Adrenal gland (tissue), 9 donors: ENCODE measurements at regions not wholly inside any gene's neighbourhood (a gene's known extent, or its start where the extent isn't known, plus 50 kb on each side); places are given as distances from the start of the nearest gene placed in this dataset.

Experiments used
- DNase-seq, 7 donors: peaks; one replicate each; pipeline ENCODE4 v3.0.0-alpha.2; 2019 to 2020
- H3K27ac ChIP-seq, 5 donors: fragments of 200-600 bp; sonication (generic) in 4 of 5; 1 replicate in 3 of 5; 2 replicates in 2 of 5; pipeline versions ENCODE4 v1.5.1 to v1.8.0; 2016 to 2020; ENCODE audit warnings: mild to moderate bottlenecking in 1 of 5
- H3K27me3 ChIP-seq: fragments of 200-600 bp; 2 replicates; pipeline ENCODE4 v1.8.0; 2021
- H3K36me3 ChIP-seq, 2 donors: fragments of 200-600 bp; replicated peaks in 1 of 2; 1 replicate in 1 of 2; 2 replicates in 1 of 2; pipeline versions ENCODE4 v1.5.1 to v1.8.0; 2018 to 2022
- H3K4me1 ChIP-seq, 2 donors: fragments of 200-600 bp; replicated peaks in 1 of 2; 1 replicate in 1 of 2; 2 replicates in 1 of 2; pipeline versions ENCODE4 v1.5.1 to v1.8.0; 2018 to 2021
- H3K4me3 ChIP-seq, 4 donors: fragments of 200-600 bp; sonication (generic) in 3 of 4; one replicate each; pipeline ENCODE4 v1.5.1; 2016 to 2018
- H3K9me3 ChIP-seq, 3 donors: fragments of 200-600 bp; sonication (generic) in 1 of 3; replicated peaks in 1 of 3; 1 replicate in 2 of 3; 2 replicates in 1 of 3; pipeline versions ENCODE4 v1.5.1 to v1.8.0; 2016 to 2021
- POLR2A ChIP-seq, 2 donors: fragments of 450-650 bp; IDR thresholded peaks; one replicate each; pipeline ENCODE4 v1.6.1; 2017; ENCODE audit warnings: antibody characterized with exemption in 2 of 2, mild to moderate bottlenecking in 2 of 2, moderate library complexity in 1 of 2
- WGBS, 4 donors: extraction: QIAGEN DNeasy Blood & Tissue Kit in 2 of 4; methylation state at CpG; one replicate each; pipeline versions ENCODE4 v1.1.5 to v1.1.7; 2013 to 2017; 5-methylcytosine and 5-hydroxymethylcytosine counted together
- intact Hi-C, 2 donors: fragments of 100-400 bp; cut with DNase I; formaldehyde crosslinking; loops; one replicate each; pipeline versions ENCODE4 v1.14.1 to v1.15.0; 2022 to 2023
- TF ChIP-seq, protein P1 (sequence below), 6 experiments: fragments of 450-650 bp in 4 of 6; fragments of 200-600 bp in 2 of 6; sonication (generic) in 1 of 6; IDR thresholded peaks; 1 replicate in 5 of 6; 2 replicates in 1 of 6; pipeline versions ENCODE4 v1.5.1 to v1.8.0; 2016 to 2021; ENCODE audit warnings: antibody characterized with exemption in 6 of 6, mild to moderate bottlenecking in 2 of 6, moderate library complexity in 1 of 6
- donor health status: healthy with polysubstance abuse.
- donor health status: Bipolar disorder and iron deficiency.
- donor health status: DM: yes; HTN: yes; CAD: no.
- donor health status: DM: no; HTN: no; CAD: no.
- donor health status: DM: no; HTN: no; CAD: no.

- Histone ChIP-seq H3K27me3 (peaks cover 12% of the 10 kb centered on the region), H3K4me3 (no peak overlapping the region), H3K27ac (no peak overlapping the region), H3K4me1 (no peaks in the 10 kb centered on the region), H3K9me3 (no peaks in the 10 kb centered on the region), H3K36me3 (no peaks in the 10 kb centered on the region)
- intact Hi-C loops, result no loop called here
- DNase-seq, result no peak
- TF ChIP-seq, protein P1, sequence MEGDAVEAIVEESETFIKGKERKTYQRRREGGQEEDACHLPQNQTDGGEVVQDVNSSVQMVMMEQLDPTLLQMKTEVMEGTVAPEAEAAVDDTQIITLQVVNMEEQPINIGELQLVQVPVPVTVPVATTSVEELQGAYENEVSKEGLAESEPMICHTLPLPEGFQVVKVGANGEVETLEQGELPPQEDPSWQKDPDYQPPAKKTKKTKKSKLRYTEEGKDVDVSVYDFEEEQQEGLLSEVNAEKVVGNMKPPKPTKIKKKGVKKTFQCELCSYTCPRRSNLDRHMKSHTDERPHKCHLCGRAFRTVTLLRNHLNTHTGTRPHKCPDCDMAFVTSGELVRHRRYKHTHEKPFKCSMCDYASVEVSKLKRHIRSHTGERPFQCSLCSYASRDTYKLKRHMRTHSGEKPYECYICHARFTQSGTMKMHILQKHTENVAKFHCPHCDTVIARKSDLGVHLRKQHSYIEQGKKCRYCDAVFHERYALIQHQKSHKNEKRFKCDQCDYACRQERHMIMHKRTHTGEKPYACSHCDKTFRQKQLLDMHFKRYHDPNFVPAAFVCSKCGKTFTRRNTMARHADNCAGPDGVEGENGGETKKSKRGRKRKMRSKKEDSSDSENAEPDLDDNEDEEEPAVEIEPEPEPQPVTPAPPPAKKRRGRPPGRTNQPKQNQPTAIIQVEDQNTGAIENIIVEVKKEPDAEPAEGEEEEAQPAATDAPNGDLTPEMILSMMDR (IDR thresholded peaks at IDR 0.05), result no peak
- no peak for TF ChIP-seq POLR2A (IDR thresholded peaks at IDR 0.05)
Measured at GRCh38 chr10:28363376-28363775, 60.5 kb upstream of the MPP7 start.

DNA sequence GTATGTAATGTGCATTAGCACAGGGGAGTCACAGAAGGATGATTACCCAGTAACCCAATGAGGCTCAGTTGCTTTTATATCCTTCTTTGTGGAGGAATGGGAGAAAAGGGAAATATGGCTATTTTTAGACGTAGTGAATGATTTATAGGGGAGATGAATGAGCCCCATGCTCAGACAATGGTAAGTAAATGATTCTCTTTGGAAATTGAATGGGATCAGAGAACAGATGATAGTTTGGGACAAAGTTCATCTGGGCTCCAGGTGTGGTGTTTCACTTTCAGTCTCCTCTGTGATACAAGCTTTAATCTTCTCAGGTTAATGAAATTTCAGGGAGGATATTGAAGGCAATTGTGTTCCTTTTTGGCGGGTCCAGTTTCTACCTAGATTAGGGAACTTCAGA is 63.0 kb upstream of the MPP7 start:
- no peak overlapping the region for H3K27ac ChIP-seq
- peaks cover 6% of the 10 kb centered on the region for H3K27me3 ChIP-seq
- no peaks in the 10 kb centered on the region for H3K36me3 ChIP-seq
- TF ChIP-seq, protein P1 (IDR thresholded peaks at IDR 0.05), result no peak
- TF ChIP-seq POLR2A (IDR thresholded peaks at IDR 0.05), result no peak
- H3K9me3 ChIP-seq, result no peaks in the 10 kb centered on the region
- intact Hi-C loops, result no loop called here
- 42 to 57% (median 46%) methylated on average over 2 of the region's 2 CpGs for WGBS, 4 donors
- H3K4me1 ChIP-seq, result no peaks in the 10 kb centered on the region
- no peak overlapping the region for H3K4me3 ChIP-seq
- no peak for DNase-seq

GRCh38 chr10:28366994-28367393 is 64.1 kb upstream of the MPP7 start:
- Histone ChIP-seq H3K27me3 (peaks cover 6% of the 10 kb centered on the region), H3K36me3 (no peaks in the 10 kb centered on the region), H3K4me1 (no peaks in the 10 kb centered on the region), H3K9me3 (no peaks in the 10 kb centered on the region), H3K27ac (no peak overlapping the region), H3K4me3 (no peak overlapping the region)
- intact Hi-C loops, result no loop called here
- TF ChIP-seq, protein P1 (IDR thresholded peaks at IDR 0.05), result no peak
- no peak for TF ChIP-seq POLR2A (IDR thresholded peaks at IDR 0.05)
- 62 to 67% (median 63%) methylated on average over 6 to 7 of the region's 7 CpGs for WGBS, 4 donors
- no peak for DNase-seq

- H3K9me3 ChIP-seq, result no peaks in the 10 kb centered on the region
- 61 to 76% (median 74%) methylated on average over 9 of the region's 9 CpGs for WGBS, 4 donors
- intact Hi-C loops, result no loop called here
- H3K4me3 ChIP-seq, result no peak overlapping the region
- TF ChIP-seq POLR2A (IDR thresholded peaks at IDR 0.05), result no peak
- TF ChIP-seq, protein P1 (IDR thresholded peaks at IDR 0.05), result no peak
- no peaks in the 10 kb centered on the region for H3K4me1 ChIP-seq
- H3K27ac ChIP-seq, result no peak overlapping the region
- peaks cover 6% of the 10 kb centered on the region for H3K27me3 ChIP-seq
- DNase-seq, result no peak
- no peaks in the 10 kb centered on the region for H3K36me3 ChIP-seq
Measured at GRCh38 chr10:28367413-28367812, 64.5 kb upstream of the MPP7 start.
